NCI-H187 (cell line): ENCODE measurements at regions not wholly inside any gene's neighbourhood (a gene's known extent, or its start where the extent isn't known, plus 50 kb on each side); places are given as distances from the start of the nearest gene placed in this dataset.
"Not testable (repeated sequence)": the region's sequence is repeated elsewhere in the genome, so short reads cannot be mapped to it uniquely, and the experiment has no call there.

Experiments
- DNase-seq, 2 experiments: peaks; one replicate each; lab custom pipeline; 2025; lab: John Stamatoyannopoulos, UW

DNA sequence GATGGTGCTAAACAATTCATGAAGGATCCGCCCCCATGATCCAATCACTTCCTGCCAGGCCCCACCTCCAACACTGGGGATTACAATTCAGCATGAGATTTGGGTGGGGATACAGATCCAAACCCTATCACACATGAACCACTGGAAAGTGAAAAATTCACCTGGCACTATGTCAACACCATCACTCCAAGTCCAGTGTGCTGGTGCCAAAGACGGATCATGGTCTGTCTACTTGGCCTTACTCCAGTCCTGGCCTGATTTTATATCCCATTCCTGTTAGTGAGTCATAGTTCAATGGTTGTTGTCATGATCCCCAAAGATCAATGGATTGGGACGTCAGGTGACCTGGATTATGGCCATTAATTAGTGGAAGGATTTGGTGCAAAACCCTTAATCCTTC lies 147.4 kb upstream of the RPS23 start:
- no peak for DNase-seq

DNA sequence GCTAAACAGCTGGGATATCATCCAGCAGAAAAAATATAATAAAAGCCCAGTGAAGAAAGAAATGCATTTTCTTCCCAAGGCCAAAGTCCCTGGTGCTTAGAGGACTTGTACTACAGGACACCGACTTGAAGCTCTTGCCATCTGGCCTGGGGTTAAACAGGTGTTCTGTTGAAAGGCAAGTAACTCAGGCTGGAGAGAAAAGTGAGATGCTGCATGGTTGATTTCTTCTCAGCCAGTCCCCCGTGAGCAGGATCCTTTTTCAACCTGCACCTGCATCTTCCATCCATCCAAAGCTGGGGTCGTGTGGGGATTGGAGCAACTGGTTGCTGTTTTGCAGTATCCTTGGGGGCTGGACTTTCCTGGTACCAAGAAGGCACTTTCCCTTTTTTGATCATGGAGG lies 146.1 kb upstream of the RPS23 start:
- DNase-seq = no peak

DNA sequence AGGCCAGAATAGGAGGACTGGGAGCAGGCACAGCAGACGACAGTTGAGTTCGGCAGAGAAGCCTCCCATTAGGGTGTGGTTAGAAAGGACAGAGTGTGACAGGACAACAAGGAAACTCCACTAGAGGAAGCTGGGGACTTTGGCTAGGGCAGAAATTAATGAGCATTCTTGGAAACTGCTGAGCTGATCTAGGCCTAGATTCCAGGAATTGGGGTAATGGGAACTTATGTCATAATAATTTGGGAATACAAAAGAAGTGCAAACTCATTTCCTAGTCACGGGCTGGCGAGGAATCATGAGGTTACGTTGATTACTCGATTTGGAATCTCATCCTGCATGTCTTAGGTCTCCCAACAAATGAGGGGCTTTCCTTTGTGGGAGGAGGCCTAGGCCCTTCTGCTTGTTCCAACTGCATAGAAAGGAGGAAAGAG lies 144.6 kb upstream of the RPS23 start:
- no peak for DNase-seq

DNA sequence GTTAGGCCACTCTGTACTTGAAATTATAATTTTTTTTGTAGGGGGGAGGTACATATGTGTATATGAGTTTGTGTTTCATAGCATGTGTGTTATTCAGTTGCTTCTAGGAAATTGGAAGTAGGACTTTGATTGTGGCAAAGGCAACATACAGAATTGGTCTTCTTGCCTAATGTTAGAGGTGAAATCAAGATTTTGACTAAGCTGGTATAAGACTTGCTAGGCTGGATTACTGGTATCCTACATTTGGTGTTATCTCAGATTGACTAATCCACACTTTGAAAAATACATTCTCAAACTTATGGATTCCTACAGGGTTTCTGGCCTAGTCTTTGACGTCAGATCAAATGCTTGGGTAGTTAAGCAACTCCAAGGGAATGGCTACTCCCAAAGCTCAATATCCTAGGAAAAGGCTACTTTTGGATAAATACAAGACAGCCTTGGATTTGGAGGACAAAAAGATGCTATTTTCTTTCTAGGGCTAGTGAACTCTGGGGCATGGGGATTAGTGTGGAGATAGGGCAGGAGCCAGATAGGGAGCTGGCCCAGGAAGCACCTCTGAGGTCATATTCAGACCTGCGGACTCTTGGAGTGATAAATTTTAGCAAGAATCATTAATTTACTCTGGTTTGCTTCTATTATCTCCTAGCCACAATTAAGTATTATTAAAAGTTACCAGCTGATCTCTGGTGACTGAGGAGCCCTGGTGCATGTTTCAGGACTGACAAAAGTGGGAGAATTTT lies 144.0 kb upstream of the RPS23 start:
- no peak for DNase-seq

DNA sequence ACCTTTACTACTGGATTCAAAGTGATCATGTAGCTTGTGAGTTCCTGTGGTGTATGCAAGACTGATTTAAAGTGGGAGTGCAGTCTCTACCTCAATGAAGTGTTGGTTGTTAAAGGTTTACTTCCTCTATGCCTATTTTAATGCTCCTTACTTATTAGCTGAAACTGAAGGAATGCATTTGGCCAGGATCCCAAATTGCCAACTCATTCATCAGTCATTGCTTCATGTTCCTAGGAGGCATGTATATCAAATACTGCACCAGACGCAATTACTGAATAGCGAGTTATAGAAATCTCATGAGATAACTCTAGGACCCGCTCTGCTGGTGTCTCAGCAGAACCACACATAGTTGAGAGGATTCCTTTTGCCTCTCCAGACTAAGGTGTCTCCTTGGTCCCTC lies 143.0 kb upstream of the RPS23 start:
- DNase-seq = no peak

DNA sequence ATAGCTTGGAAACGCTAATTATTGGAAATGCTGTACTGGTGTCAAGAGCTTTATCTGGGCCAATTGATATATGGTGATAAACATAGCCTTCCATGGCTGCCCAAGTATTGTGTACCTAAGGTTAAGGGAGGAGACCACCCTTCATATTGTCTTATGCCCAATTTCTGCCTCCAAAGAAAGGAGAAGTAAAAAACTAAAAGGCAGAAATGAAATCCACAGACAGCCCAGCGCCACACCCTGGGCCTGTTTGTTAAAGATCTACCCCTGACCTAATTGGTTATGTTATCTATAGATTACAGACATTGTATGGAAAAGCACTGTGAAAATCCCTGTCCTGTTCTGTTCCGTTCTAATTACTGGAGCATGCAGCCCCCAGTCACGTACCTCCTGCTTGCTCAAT lies 142.4 kb upstream of the RPS23 start:
- not testable (repeated sequence) for DNase-seq

DNA sequence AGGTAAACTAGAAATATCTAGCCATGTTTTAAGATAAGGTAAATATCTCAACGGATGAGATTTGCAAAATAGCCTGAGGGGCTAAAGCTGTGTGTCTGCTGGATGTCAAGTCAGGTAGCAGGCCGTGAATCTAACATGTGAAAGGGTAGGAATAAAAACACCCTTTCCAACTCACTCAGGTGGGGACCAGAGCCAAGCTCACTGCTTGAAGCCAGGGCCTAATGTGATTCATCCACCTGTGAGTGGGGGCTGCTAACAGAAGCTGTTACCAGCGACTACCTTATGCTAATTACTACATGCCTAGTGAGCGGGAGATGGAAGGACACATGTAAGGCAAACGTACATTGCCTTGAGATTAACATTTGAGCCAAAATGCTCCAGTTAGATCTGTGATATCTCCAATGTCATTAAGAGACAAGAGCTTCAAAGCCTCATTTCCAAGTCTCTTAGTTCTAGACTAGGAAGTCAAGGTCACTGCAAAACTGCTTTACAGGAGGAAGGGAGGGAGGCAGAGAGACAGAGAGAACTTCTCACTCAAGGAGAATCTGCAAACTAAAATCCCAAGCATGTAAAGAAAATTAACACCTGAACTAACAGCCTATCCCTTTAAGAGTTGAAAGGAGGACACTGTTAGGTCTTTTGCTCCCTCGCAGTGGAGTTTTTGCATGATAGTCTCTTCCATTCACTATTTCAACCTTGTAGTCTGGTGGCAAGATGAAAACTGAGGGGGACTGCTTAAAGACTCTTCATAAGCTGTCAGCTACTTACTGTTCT lies 141.6 kb upstream of the RPS23 start:
- no peak for DNase-seq

DNA sequence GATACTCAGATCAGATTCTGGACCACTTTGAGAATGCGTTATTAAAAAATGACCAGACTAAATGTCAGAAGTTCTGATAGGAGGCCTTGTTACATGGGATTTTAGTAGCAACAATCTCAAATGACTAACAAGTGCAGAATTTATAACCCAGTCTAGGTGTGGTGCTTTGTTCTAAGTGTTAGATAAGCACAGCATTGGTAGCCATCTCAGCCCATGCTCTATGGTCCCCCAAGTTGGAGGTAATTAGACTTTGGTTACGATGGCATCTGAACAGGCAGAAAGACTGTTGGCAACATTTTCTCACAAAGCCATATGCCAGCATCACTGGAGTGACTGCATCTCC lies 140.4 kb upstream of the RPS23 start:
- DNase-seq = no peak

DNA sequence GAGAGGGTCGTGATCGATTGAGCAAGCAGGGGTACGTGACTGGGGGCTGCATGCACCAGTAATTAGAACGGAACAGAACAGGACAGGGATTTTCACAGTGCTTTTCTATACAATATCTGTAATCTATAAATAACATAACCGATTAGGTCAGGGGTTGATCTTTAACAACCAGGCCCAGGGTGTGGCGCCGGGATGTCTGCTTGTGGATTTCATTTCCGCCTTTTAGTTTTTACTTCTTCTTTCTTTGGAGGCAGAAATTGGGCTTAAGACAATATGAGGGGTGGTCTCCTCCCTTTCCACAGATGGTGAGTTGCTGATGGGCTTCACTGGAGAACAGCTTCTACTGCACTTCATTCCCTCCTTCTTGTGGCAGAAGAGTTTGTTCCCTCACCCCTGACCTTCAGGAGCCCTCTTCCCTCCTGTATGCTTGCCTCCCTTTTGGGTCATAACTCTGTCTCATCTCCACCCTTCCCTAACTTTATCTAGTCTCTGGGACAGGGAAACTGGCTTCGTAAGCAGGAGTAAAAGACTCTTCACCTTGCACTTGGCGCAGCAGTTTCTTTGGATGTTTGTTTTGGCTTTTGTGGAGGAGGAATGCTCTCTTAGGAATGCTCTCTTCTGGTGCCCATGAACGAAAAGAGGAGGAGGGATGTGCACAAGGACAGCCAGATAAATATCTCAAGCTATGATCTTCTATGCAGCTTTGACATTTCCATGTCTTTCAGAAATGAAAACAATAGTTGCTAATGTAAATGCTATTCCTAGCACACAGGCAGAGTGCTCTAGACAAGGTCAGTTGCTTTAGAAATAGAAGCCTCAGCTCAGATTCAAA lies 139.8 kb upstream of the RPS23 start:
- DNase-seq = no peak

DNA sequence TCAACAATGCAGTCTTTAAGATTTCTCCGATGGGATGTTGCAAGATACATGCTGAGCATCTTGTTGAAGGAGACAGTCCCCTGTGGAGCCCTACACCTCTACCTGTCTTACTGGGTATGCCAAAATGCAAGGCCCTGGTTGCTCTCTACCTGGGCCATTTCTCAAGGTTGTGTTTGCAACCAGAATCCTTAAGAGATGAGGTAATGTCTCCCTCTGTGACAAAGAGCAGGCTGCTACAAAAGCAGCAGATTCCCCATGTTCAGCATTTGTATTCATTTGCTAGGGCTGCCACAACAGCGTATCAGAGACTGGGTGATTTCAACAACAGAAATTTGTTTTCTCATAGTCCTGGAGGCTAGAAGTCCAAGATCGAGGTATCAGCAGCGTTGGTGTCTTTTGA lies 138.4 kb upstream of the RPS23 start:
- DNase-seq = no peak

DNA sequence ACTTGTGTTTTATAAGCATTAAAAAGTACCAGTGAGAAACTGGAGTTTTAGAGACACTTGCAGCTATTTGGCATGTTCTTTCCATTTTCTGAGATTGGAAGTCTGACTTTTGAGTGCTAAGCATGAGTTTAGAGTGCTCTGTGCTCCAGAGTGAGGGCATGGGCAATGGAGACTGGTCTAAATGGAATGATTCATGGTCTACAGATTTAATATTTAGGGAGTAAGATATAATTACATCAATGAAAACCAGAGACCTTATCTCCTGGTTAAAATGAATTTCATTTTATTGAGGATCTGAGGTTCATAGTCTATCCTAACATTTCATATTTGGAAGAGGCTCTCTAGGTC lies 135.9 kb upstream of the RPS23 start:
- DNase-seq = no peak

DNA sequence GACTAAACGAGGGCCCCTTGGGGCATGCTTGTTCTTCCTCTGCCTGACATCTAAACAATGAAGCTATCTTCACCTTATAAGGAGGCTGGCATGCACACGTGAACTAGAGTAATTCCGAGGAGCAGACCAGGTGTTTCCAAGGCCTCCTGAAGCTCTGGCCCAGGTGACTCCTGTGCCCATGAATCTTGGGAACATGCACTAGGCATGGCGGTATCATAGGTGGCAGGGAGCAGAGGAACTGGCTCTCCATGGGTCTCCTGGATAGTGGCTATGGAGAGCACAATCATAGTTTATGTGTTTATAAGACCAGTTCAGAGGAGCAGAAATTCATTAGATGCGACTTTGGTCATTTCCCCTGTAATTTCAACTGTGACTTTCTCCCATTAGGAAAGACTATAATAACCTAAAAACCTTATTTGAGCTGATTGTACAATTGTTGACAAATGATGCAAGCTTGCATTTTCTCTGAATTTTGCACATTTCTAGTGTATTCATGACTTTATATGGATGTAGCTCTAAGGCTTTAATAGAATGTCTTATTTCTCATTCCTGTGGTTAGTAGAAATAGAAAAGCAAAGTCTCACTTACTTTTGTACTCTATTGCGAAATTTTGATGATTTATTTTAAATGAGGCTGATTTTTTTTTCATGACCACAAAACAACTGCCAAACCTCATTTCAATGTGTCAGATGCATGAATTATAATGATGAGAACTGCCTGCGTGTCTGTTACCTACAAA lies 135.3 kb upstream of the RPS23 start:
- no peak for DNase-seq

DNA sequence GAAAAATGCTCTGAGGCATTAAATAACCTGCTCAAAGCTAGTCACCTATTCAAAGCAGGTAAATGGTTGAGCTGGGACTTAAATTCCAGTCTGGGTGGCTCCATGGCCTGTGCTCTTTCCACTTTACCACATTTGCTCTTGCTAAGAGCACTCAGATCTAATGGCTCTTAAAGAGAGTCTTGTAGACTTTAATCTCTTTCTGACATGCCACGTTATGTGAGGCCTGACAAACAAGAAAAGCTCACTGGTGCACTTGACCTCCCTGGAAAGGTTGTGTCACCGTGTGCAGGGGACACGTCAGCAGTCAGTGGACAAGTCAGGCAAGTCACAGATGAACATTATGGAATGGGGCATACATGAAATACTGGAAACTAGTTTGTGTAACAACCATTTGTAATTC lies 129.9 kb upstream of the RPS23 start:
- DNase-seq = peak in 1 of 2 experiments; percentile 40

DNA sequence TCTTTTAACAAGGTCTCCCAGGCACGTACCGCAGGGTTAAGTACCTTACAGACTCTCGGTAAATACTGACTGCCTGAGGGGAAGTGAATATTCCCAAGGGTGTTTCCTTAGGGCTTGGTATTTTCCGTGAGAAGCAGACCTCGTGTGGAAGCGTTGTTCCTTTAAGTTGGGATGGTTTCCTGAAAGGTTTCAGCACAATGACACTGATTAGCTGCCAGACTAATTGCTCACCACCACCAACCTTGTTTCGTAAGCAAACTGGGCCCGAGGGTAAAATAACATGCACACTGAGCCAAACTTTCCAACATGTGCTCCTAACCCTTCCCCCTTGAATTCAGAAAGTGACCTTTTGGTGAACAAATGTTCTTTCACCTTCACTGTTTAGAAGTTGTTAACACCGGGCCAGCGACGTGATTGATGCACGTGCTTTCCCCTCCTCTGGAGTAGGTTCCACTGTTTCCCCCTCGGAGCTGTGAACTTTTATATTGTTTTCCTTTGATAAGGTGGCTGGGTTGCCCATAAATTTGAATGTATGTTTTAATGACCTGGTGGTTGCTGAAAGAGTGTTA lies 128.1 kb upstream of the RPS23 start:
- no peak for DNase-seq

DNA sequence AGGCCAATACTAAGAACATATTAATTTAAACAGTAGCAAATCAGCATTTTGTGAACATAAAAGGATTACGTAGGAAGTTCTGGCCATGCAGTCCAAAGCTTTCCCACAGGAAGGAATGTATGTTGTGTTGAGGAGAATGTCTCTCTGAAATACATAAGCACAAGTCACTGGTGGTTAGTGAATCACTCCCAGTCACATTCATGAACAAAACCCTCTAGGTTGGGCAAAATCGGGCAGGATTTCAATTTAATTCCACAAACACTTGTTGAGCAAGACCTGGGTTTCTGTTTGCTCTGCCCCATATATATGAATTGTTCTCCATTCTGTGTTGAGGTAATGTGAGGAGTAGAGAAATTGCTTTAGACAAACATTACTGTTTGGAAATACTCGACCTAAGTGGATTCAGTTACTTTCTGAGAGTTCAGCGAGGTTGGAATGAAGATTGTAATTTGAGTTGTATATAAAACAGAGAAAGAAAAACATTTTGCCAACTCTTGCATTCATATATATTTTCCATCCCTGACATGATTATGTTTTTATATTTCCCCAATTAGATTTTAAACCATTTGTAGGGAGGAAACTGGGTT lies 127.6 kb upstream of the RPS23 start:
- DNase-seq = no peak

DNA sequence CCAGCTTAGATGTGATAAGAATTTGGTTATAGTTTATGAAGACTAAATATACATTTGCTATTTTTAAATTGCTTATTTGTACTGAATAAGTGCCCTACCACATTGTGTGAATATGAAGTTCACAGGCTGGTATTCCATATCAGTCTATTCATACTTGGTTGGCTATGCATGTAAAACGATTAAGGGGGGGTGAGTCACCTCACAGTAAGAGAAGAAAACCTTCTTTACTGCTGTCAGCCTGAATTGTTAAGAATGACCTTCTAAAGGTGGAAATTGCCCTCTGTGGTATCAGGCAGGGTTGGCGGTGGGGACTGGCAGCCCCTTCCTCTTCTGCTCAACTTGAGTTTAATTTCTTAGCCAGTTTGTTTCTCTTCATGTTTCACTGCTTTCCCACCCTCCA lies 127.0 kb upstream of the RPS23 start:
- DNase-seq = no peak

DNA sequence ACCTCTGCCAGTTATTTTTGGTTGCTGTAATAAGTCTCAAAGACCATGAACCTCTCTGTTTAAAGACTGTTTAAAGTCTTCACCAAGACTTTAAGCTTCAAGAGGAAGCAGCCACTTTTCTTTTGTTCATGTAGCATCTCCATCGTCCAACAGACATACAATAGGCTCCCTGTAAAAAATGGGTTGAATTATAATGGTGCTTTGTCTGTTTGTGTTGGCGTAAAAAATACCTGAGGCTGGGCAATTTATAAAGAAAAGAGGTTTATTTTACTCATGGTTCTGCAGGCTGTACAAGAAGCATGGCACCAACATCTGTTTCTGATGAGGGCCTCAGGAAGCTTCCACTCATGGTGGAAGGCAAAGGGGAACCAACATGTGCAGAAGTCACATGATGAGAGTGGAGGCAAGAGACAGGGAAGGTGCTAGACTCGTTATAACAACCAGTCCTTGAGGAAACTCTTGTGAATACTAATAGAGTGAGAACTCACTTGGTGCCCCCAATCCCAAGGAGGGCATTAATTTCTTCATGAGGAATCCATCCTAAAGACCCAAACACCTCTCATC lies 126.3 kb upstream of the RPS23 start:
- DNase-seq = no peak

DNA sequence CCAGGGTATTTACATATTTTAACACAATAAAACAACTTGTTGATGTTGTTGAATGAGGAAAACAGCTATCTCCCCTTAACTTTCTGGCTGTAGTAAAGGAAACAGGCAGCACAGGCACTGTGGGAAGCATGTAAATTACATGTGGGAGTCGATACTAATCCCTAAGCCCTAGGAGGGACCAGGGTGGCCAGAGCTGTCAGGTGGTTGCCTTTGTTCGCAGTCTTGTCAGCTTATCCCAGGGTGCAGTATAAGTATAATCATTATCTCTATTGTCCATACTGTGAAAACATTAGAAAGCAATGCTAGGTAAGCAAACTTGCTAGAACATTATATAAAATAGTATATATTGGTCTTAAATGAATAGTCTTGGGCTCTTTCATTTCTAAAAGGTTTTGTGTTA lies 125.6 kb upstream of the RPS23 start:
- DNase-seq = no peak

DNA sequence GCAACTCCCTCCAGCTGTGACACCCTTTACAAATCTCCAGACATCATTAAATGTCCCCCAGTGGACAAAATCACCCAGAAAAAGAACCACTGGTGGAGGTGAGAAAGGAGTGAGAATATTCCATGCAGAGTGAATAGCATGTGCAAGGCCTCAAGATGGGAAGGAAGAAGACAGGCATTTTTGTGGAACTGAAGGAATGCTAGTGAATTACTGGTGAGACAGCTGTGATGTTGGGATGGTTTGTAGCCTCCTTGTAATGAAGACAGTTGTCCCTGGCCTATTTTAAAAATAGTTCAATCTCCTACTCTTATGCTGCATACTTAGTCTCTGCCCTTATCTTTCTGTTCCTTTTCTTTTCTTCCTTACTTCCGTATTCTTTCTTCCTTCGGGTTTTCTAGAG lies 124.9 kb upstream of the RPS23 start:
- DNase-seq = no peak

DNA sequence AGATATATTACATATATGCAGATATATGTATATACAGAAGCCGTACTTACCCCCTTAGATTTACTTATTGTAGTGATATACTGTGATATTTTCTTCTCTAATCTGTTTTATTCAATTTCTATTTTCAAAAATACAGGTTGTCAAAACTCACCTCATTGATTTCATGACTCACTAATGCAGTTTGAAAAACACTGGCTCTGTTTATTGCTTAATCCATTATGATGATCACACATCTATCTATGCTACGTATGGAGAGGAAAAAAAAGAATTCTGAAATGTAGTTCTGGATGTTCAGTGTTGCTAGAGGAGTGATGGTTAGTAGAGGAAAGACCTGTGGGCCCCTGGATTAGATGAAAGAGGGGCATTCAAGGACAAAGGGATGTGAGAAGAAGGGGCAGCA lies 121.0 kb upstream of the RPS23 start:
- no peak for DNase-seq

DNA sequence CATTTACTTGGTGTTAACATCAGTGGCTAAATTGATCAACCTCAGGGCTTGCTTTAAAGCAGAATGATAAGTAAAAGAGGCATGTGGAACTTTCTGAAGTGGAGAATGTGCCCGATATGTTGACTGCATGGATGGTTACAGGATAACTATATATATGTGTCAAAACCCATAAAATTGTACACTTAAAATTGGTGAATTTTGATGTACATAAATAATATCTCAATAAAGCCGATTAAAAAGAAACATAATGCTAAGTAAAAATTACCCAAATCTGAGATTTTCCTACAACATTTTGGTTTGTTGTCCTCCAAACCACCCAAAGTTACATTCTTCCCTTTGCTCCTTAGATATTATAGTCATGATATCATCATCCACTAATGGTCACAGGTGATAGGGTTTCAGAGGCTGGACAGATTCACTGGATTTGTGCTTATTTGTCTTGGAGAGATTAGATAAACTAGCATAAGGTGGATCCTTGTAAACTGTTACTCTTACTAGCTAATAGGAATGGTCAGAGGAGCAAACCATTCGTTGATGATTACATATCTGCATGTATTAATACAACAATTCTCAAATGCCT lies 119.7 kb upstream of the RPS23 start:
- DNase-seq = no peak
